HG03354 (cell line): ENCODE measurements at regions not wholly inside any gene's neighbourhood (a gene's known extent, or its start where the extent isn't known, plus 50 kb on each side); places are given as distances from the start of the nearest gene placed in this dataset.
"Not testable (repeated sequence)": the region's sequence is repeated elsewhere in the genome, so short reads cannot be mapped to it uniquely, and the experiment has no call there.

Source experiments
- ATAC-seq: cut with Tn5 transposase; IDR thresholded peaks from one replicate; pipeline ENCODE4 v1.9.1; 2021; ENCODE audit warnings: mild to moderate bottlenecking; ENCODE audit not compliant: unreplicated experiment, poor library complexity, severe bottlenecking

DNA sequence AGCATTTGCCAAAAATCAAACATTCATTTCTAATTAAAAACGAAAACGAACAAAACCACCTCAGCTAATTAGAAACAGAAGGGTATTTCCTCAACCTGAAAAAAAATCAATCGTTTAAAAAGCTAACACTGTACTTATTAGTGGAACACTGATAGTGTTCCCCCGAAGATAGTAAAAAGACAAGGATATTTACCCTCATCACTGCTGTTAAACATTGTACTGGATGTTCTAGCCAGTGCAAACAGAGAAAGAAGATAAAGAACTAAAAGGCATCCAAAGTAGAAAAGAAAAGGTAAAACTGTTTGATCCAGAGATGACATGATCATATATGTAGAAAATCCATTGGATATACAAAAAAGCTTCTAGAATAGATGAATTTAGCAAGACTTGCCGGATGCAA is 508.3 kb downstream of the DMRTA1 start:
- no peak for ATAC-seq

DNA sequence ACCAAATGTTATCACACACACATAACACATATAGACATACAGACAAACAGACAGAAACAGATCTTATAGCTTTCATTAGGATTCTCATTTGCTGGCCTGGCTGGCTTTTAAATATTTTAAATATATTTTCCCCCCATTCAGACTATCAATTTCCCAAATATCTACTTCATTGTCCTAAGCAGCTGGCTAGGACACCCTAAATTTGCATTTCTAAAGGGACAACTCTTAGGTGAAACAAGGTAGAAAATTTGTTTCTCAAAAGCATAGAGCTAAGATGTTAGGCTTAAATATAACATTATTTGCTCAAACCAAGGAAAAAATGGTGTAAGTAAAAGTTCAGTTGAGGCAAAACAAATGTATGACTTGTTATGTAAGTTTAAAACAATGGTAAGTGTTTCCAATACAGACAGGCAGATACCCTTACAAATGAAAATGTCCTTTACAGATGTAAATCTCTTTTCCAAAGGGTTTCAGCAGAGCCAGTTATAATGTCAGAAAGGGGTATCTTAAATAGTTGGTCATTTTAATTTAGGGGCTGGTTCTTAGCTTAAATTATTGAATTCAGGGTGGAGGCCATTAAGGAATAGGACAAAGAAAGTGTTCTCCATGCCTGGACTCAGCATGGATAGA is 522.8 kb downstream of the DMRTA1 start:
- ATAC-seq: no peak

DNA sequence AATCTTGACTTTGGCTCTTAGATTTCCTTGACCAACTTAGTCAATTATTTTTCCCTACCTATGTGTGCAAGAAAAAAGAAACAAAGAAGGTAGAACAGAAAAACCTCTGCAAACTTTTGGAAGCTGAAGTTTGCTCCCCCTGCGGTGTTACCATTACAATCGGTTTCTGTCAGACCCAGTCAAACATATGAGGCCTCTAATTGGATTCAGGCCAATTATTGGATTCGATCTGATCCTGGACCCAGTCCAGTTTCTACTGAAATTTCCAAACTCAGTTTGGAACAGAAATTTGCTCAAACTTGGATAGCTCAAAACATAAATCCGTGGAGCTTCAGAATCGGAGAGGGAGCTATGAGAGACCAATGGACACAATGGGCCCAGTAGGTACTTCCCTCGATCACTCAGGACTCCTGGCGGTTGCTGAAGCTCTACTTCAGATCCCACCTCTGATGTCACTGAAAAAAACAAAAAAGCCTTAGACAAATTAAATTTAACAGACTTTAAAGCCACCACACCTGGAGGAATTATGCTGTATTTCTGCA is 523.9 kb downstream of the DMRTA1 start:
- no peak for ATAC-seq

DNA sequence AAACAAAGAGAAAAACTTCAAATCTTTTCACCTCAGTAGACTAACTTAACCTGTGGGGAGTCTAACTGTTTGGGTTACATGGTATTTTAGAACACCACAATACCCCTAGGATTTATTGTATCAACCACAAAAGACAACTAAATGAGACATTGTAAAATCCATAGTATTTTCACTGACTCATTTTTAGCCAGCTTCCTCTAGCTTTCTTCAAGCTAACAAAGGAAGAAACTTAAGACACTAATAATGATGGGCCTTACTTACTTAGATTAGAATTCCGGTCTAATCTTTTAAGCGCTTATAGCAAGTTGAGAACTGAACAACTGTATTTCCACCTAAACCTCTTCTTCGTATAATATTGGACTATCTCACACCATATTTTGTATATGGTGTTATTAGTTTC is 529.3 kb downstream of the DMRTA1 start:
- no peak for ATAC-seq

DNA sequence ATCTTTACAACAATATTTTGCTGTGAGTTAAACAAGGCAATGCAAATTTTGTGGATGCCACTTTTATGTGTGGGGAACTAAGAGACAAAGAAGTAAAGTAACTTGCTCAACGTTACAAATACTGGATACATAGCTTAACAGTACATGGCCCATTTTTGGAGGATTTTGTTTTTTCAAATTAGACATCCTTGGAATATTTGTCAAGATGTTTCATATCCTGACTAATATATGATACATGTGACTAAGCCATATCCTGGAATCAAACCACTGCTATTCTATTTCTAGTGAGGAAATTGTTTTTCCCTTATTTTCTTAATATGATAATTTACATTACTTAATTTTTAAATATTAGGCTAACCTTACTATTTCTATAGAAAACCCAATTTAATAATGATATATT is 529.8 kb downstream of the DMRTA1 start:
- no peak for ATAC-seq

DNA sequence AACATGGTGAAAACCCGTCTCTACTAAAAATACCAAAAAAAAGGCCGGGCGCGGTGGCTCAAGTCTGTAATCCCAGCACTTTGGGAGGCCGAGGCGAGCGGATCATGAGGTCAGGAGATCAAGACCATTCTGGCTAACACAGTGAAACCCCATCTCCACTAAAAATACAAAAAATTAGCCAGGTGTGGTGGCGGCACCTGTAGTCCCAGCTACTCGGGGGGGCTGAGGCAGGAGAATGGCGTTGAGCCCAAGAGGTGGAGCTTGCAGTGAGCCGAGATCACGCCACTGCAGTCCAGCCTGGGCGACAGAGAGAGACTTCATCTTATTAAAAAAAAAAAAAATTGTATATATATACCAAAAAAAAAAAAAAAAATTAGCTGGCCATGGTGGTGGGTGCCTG is 533.8 kb downstream of the DMRTA1 start:
- not testable (repeated sequence) for ATAC-seq

DNA sequence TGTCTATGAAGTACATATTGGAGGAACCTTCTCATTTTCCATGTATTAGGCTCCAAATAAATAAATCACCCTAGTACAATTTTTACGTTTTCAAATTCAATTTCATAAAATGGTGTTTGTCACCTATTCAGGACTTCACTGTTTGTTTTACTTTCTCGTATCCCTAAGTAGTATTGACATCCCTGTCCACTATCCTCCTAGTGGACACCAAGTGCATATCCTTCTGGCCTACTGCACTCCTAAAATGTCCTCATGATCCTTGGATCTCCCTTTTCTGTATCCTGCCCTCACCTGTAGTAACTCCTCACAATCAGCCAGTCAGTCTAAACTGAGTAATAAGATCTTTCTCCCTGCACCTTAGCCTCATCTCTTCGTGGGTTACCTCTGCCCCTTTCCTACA is 539.9 kb downstream of the DMRTA1 start:
- no peak for ATAC-seq

DNA sequence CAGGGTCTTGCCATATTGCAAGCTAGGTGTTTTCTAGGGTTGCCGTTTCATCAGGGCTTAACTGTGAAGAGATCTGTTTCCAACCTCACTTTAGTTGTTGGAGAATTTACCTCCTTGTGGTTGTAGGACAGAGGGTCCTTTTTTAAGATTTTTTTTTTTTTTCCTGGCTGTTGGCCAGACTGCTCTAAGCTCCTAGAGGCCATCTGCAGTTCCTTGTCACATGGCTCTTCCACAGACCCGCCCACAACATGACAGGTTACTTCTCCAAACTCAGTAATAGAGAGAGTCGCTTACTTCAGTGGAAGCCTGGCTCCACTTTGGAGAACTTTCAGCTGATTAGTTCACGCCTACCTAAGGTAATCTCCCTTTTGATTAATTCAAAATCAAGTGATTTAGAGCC is 543.7 kb downstream of the DMRTA1 start:
- ATAC-seq: no peak

DNA sequence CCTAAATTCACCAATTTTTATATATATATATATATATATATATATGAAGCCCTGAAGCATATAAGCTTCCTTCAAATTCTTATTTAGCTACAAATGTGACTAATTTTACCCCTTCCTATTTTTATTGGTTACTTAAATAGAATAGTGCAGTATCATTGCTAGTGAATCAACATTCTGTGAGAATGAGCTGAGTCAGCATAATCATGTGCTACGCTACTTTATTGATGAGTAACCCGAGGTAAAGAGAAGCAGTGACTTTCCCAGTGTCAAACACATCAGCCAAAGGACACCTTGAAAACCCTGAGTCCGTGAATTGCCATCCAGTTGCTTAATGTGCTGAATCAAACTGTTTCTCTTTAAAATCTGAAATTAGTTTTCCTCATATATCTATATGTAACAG is 546.2 kb downstream of the DMRTA1 start:
- ATAC-seq: no peak

DNA sequence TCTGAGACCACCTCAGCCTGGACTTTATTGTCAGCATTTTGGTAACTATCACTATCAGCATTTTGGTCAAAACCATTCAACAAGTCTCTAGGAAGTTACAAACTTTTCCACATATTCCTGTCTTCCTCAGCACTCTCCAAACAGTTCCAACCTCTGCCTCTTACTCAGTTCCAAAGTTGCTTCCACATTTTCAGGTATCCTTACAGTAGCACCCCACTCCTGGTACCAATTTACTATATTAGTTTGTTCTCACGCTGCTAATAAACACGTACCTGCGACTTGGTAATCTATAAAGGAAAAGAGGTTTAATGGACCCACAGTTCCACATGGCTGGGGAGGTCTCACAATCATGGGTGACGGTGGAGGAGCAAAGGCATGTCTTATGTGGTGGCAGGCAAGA is 551.3 kb downstream of the DMRTA1 start:
- ATAC-seq: no peak

DNA sequence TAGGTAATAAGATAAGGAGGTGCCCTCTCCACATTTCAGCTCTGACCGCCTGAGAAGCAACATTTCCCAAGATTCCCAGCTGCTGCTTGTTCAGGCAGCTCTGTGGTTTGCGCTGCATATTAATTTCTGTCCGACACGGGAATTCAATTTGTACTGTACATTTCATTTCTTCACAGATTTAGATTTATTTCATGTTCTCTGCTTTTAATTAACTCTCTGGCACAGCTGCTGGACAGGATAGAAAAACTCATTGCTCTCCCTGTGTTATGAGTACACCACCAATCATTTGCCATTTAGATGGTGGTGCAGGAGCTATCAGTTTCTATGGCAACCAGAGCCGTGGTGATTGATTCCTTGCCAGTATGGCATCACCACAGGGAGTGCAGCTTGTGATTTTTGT is 558.5 kb downstream of the DMRTA1 start:
- no peak for ATAC-seq

DNA sequence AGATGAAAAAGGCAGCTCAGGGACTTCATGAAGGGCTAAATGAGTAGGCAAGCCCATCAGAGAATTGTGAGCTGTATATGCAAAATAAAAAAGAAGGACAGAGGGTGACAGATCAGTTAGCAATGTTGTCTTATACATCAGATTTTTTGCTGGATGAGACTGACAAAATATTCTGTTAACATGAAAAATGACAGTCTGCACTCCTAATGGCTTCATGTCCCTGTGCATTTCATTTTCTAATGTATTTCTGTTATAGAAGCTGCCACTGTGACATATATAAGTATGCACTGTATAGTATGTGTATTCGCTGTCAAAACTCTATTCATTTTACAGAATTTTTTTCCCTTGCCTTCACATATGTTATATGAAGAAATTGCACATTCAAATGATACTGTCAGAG is 559.5 kb downstream of the DMRTA1 start:
- no peak for ATAC-seq

DNA sequence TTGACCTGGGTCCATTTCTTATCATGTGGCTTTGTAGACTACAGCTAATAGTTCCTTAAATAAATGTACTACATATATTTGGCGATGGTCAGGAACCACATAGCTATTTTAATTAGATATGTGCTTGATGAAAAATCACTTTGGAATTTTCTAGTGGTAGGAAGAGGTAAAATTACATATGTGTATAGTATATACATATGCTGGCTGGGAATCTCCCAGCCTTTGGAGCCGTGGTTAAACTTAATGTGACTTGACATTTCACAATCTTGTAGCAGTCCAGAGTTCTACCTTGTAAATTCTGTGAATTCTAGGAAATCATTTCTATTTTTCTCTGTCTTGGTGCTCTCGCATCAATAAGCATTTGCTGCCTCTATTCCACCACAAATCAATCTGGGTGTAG is 565.0 kb downstream of the DMRTA1 start:
- no peak for ATAC-seq

DNA sequence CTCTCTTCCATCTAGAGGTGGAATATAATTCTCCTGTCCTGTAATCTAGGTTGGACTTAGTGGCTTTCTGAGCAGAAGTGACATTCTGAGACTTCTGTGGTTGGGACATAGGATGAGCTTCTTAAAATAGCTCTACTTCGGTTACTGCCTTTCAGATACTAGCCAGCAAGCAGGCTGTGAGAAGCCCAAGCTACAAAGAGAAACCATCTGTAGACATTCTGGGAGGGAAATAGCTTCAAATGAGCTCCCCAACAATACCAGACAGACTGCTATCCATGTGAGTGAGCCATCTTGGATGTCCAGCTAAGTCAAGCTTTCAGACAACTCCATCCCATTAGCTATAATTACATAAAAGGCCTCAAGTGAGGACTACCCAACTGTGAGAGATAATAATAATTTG is 568.9 kb downstream of the DMRTA1 start:
- no peak for ATAC-seq

DNA sequence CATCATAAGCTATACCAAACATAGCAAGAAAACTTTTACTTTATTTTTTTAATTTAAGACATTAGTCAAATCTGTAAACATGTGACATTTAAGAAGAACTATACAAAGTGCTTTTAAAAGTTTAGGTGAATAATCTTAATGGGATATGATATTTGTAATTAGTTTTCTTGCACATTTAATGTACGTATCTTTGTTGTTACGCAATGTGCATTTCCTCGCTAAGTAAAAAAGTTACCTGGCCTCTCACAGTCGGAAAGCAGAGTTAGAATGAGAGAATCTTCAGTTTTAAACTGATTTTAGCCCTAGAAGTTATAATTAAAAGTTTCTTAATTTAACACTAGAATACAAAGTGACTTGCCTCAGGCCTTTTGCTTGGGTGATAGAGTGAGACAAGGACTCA is 589.8 kb downstream of the DMRTA1 start:
- no peak for ATAC-seq

DNA sequence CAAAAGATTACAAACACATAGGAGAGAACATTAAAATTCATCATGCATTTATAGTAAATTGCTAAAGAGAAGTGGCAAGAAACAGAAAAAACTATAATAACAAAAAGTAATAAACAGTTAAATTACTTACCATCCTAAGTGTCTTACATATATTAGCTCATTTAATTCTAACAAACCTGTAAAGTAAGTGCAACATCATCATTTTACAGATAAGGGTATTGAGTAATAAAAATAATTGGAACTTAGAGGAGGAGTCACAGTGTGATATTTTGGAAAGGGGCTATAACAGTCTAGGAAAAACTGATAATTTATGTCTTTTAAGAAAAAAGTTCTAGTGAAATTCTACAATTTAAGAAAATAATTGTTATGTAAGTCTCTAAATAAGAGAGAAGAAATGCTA is 592.8 kb downstream of the DMRTA1 start:
- ATAC-seq: no peak

DNA sequence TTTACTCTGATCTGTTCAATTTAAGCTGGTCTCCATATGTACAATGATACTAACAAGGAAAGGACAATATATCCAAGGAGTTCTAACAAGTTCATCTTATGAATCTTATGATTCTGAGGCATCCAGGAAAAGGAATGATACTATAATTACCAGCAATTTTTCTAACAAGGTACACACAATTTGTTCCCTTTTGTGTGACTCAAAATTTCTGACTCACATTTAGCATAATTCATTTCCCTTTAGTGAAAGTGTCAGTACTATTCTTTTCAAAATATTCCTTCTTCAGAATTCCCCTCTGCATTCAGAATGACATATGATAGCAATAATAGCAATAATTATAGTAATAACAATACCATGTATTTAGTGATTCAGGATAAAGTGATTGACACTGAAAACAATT is 594.8 kb downstream of the DMRTA1 start:
- ATAC-seq: no peak

DNA sequence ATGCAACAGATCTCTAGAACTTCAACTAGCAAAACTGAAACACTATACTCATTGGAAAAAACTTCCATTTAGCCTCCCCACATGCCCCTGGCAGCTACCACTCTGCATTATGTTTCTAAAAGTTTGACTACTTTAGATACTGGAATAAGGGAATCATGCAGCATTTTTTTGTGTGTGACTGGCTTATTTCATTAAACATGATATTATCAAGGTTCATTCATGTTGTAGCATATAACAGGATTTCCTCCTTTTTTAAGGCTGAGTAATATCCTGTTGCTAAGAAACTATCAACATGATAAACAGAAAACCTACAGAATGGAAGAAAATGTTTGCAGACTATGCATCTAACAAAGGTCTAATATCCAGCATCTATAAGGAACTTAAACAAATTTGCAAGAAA is 597.9 kb downstream of the DMRTA1 start:
- ATAC-seq: no peak

DNA sequence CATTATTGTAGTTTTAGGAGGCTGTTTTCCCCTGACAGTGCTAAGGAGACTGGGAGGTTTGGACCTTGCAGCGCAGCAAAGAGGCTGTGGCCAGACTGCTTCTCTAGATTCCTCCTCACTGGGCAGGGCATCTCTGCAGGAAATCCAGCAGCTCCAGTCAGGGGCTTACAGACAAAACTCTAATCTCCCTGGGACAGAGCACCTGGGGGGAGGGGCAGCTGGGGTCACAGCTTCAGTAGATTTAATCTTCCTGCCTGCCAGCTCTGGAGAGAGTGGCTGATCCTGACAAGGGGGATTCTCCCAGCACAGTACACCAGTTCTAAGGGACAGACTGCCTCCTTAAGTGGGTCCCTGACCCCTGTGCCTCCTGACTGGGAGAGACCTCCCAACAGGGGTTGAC is 599.4 kb downstream of the DMRTA1 start:
- not testable (repeated sequence) for ATAC-seq

DNA sequence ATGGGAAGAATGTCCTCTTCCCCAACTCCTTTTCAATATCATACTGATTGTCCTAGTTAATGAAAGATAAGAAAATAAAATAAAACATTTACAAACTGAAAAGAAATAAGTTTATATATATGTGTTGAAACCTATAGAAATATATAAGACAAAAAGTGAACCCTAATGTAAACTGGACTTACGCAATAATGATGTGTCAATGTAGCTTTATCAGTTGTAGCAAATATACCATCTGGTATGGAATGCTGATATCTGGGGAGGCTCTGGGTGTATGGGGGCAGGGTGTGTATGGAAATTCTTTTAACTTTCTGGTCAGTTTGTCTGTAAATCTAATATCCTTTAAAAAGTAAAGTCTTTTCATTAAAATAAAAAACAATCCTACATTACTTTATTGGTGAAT is 603.9 kb downstream of the DMRTA1 start:
- no peak for ATAC-seq

DNA sequence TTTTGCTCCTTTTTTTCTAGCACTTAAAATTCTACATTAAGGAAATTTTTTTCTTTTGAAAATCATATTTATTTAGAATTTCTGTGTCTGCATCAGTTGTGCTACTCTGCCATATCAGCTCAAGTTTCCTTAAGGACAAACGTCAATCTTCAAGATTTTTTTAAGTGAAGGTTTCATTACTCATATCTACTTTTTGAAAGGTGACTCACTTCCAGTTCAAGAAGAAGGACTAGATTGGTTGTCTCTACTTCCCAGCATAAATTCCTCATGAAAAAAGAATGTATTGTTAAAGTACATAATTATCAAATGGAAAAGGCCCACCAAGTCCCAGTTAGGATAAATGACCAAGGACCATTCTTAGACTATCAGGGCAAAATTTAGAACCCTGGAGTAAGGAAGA is 626.5 kb downstream of the DMRTA1 start:
- ATAC-seq: no peak

DNA sequence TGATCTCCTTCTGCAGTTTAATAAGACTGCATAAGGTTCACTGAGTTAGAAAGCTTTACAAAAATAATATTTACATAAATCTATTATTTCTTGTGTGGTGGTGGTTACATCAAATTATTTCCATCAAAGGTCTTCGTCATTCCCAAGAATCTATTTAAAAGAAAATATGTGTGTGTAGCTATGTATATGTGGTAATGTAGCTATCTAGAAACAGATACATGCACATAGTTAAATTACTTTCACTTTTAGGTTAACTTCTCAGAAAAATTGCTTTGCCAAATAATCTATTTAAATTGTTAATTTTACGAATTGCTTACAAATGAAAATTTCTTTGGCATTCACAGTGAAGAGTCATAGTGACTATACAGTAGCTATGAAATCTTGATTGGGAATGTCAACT is 633.2 kb downstream of the DMRTA1 start:
- ATAC-seq: no peak
